Osteoblast (primary cell): ENCODE measurements at regions not wholly inside any gene's neighbourhood (a gene's known extent, or its start where the extent isn't known, plus 50 kb on each side); places are given as distances from the start of the nearest gene placed in this dataset.
"Not testable (repeated sequence)": the region's sequence is repeated elsewhere in the genome, so short reads cannot be mapped to it uniquely, and the experiment has no call there.

ENCODE experiments used
- DNase-seq: peaks from one replicate; pipeline ENCODE4 v3.0.0; 2011; ENCODE audit warnings: low spot score, mixed read lengths; ENCODE audit not compliant: insufficient read length; ENCODE audit errors: missing footprints
- H2AFZ ChIP-seq: 2 replicates; pipeline ENCODE4 v1.6.0; 2011; ENCODE audit warnings: mild to moderate bottlenecking, low read length
- H3K27ac ChIP-seq: 2 replicates; pipeline ENCODE4 v1.5.1; 2011; ENCODE audit warnings: mild to moderate bottlenecking, low read depth, low read length, moderate library complexity
- H3K27me3 ChIP-seq: 2 replicates; pipeline ENCODE4 v1.6.0; 2012; ENCODE audit warnings: mild to moderate bottlenecking, control low read depth, inconsistent platforms, low read length, moderate library complexity; ENCODE audit not compliant: insufficient read depth
- H3K36me3 ChIP-seq: 2 replicates; pipeline ENCODE4 v1.5.1; 2011; ENCODE audit warnings: mild to moderate bottlenecking, low read length, control low read depth, moderate library complexity; ENCODE audit not compliant: insufficient read depth
- H3K4me1 ChIP-seq: 2 replicates; pipeline ENCODE4 v1.5.1; 2011; ENCODE audit warnings: mild to moderate bottlenecking, low read length, control low read depth, moderate library complexity; ENCODE audit not compliant: insufficient read depth
- H3K4me2 ChIP-seq: 2 replicates; pipeline ENCODE4 v1.6.0; 2011; ENCODE audit warnings: mild to moderate bottlenecking, low read length; ENCODE audit not compliant: insufficient read depth
- H3K4me3 ChIP-seq: fragments of 200-600 bp; sonication (generic); 3 replicates; pipeline ENCODE4 v1.5.1; 2012; ENCODE audit warnings: mild to moderate bottlenecking, low read length, inconsistent platforms; ENCODE audit not compliant: insufficient read depth
- H3K79me2 ChIP-seq: 2 replicates; pipeline ENCODE4 v1.6.0; 2012; ENCODE audit warnings: mild to moderate bottlenecking, low read length, control low read depth, inconsistent platforms; ENCODE audit not compliant: insufficient read depth
- H3K9me3 ChIP-seq: 2 replicates; pipeline ENCODE4 v1.5.1; 2011; ENCODE audit warnings: low read depth, low read length, control low read depth
- H4K20me1 ChIP-seq: 2 replicates; pipeline ENCODE4 v1.6.0; 2012; ENCODE audit warnings: mild to moderate bottlenecking, low read length, control low read depth; ENCODE audit not compliant: insufficient read depth
- TF ChIP-seq, protein P1 (sequence below): IDR thresholded peaks from 2 replicates; pipeline ENCODE4 v1.5.1; 2011; ENCODE audit warnings: mild to moderate bottlenecking, low read depth, low read length, moderate library complexity; ENCODE audit errors: extremely low read depth

DNA sequence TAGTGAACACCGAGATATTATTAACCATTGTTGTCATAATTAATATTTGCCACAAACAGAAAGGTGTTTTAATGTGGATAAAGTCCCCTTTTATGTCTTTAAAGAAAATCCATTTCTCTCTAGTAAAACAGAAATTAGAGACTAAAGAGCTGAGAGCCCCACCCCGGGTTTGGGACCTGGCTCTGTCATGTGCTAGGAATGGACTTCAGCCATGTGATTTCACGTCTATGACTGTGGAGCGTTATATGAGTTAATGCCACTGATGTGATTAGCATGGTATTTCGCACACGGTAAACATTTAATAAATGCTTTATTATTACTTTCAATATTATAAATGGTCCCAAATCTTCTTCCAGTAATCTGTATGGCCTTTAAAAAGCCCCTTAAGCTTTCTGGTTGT, 205.0 kb upstream of the NFIA start:
- Histone ChIP-seq H3K9me3 (no peaks in the 10 kb centered on the region), H3K4me3 (no peak overlapping the region), H2AFZ (no peak overlapping the region), H4K20me1 (no peaks in the 10 kb centered on the region), H3K27me3 (no peaks in the 10 kb centered on the region), H3K4me2 (no peak overlapping the region), H3K27ac (no peak overlapping the region), H3K79me2 (no peaks in the 10 kb centered on the region), H3K36me3 (no peaks in the 10 kb centered on the region), H3K4me1 (peaks cover 3% of the 10 kb centered on the region)
- TF ChIP-seq, protein P1, sequence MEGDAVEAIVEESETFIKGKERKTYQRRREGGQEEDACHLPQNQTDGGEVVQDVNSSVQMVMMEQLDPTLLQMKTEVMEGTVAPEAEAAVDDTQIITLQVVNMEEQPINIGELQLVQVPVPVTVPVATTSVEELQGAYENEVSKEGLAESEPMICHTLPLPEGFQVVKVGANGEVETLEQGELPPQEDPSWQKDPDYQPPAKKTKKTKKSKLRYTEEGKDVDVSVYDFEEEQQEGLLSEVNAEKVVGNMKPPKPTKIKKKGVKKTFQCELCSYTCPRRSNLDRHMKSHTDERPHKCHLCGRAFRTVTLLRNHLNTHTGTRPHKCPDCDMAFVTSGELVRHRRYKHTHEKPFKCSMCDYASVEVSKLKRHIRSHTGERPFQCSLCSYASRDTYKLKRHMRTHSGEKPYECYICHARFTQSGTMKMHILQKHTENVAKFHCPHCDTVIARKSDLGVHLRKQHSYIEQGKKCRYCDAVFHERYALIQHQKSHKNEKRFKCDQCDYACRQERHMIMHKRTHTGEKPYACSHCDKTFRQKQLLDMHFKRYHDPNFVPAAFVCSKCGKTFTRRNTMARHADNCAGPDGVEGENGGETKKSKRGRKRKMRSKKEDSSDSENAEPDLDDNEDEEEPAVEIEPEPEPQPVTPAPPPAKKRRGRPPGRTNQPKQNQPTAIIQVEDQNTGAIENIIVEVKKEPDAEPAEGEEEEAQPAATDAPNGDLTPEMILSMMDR = no peak
- DNase-seq = no peak

DNA sequence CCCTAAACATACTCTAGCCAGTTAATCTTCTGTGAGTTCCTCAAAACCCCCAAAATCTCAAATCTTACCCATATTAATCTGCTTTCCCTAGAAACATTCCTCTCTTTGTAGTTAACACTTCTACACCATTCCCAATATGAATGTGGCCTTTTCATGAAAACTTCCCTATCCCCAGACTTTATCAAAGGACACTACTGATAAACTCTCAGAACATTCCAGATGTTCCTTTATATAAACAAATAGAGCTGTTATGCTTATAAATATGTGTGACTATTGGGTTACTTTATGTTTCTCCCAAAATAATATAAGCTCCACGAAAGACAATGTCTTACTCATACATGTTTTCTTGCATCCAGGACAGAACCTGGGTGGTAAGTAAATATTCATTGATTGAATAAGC, 205.4 kb upstream of the NFIA start:
- no peak overlapping the region for H3K27ac ChIP-seq
- H3K9me3 ChIP-seq = no peaks in the 10 kb centered on the region
- no peaks in the 10 kb centered on the region for H3K27me3 ChIP-seq
- no peak overlapping the region for H3K4me2 ChIP-seq
- TF ChIP-seq, protein P1 = no peak
- no peak overlapping the region for H3K4me3 ChIP-seq
- DNase-seq = no peak
- no peaks in the 10 kb centered on the region for H4K20me1 ChIP-seq
- peaks cover 3% of the 10 kb centered on the region for H3K4me1 ChIP-seq
- no peaks in the 10 kb centered on the region for H3K36me3 ChIP-seq
- no peak overlapping the region for H2AFZ ChIP-seq
- no peaks in the 10 kb centered on the region for H3K79me2 ChIP-seq

DNA sequence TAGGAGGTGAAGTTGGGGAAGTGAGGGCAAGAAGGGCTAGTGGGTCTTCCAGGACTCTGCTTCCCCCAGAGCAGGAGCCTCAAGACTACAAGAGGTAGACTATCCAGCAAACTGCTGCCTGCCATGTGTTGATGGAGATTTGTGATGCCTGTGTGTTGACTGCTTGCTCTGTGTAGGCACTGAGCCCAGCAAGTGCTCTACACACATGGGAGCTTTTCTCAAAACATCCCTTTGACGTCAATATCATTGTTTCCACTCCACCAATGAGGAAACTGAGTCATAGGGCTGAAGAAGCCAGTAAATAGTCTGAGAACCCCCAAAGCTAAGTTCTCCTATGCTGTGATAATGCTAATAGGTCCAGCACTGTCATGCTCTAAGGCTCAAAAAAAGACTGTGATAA, 207.2 kb upstream of the NFIA start:
- H3K27me3 ChIP-seq = no peaks in the 10 kb centered on the region
- H2AFZ ChIP-seq = no peak overlapping the region
- H3K36me3 ChIP-seq = no peaks in the 10 kb centered on the region
- no peaks in the 10 kb centered on the region for H3K79me2 ChIP-seq
- no peak overlapping the region for H3K27ac ChIP-seq
- H4K20me1 ChIP-seq = no peaks in the 10 kb centered on the region
- DNase-seq = no peak
- no peak overlapping the region for H3K4me3 ChIP-seq
- no peaks in the 10 kb centered on the region for H3K4me1 ChIP-seq
- no peaks in the 10 kb centered on the region for H3K9me3 ChIP-seq
- H3K4me2 ChIP-seq = no peak overlapping the region
- TF ChIP-seq, protein P1 = no peak

GRCh38 chr1:60874718-60875117, 207.6 kb upstream of the NFIA start:
- Histone ChIP-seq H3K36me3 (no peaks in the 10 kb centered on the region), H3K4me2 (no peak overlapping the region), H3K27me3 (no peaks in the 10 kb centered on the region), H3K4me1 (no peaks in the 10 kb centered on the region), H3K79me2 (no peaks in the 10 kb centered on the region), H3K9me3 (no peaks in the 10 kb centered on the region), H4K20me1 (no peaks in the 10 kb centered on the region), H2AFZ (no peak overlapping the region), H3K4me3 (no peak overlapping the region), H3K27ac (no peak overlapping the region)
- TF ChIP-seq, protein P1 = no peak
- peak; percentile 66 for DNase-seq

DNA sequence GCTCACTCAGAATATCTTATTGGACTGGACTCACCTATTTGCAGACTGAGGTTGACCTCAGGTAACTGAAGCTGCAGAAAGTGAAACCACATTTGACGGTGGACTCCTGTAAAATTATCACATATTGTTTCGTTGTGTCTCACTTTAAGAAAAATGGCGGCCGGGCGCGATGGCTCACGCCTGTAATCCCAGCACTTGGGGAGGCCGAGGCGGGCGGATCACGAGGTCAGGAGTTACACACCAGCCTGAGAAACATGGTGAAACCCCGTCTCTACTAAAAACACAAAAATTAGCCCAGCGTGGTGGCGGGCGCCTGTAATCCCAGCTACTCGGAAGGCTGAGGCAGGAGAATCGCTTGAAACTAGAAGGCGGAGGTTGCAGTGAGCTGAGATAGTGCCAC, 209.0 kb upstream of the NFIA start:
- H3K4me2 ChIP-seq, H3K27ac ChIP-seq, H3K4me3 ChIP-seq, H2AFZ ChIP-seq, H3K36me3 ChIP-seq, H3K4me1 ChIP-seq, H4K20me1 ChIP-seq, DNase-seq, H3K27me3 ChIP-seq, H3K79me2 ChIP-seq, H3K9me3 ChIP-seq: not testable (repeated sequence)
